HG02840 (cell line): ENCODE measurements at regions not wholly inside any gene's neighbourhood (a gene's known extent, or its start where the extent isn't known, plus 50 kb on each side); places are given as distances from the start of the nearest gene placed in this dataset.

ENCODE experiments used
- ATAC-seq: cut with Tn5 transposase; IDR thresholded peaks from one replicate; pipeline ENCODE4 v1.9.1; 2021; ENCODE audit warnings: mild to moderate bottlenecking, moderate library complexity, moderate number of reproducible peaks; ENCODE audit not compliant: unreplicated experiment, low FRiP score

- no peak for ATAC-seq
These were observed 117.6 kb downstream of the ZNF280B start for GRCh38 chr22:22390989-22391388.

- no peak for ATAC-seq
These were observed 117.0 kb downstream of the ZNF280B start for GRCh38 chr22:22391543-22391942.

GRCh38 chr22:22392131-22392530 lies 116.4 kb downstream of the ZNF280B start:
- ATAC-seq = no peak

- ATAC-seq = no peak
These were observed 114.0 kb downstream of the ZNF280B start for GRCh38 chr22:22394591-22394990.

GRCh38 chr22:22395245-22395644 lies 113.3 kb downstream of the ZNF280B start:
- ATAC-seq = no peak

GRCh38 chr22:22396741-22397291 lies 111.7 kb downstream of the ZNF280B start:
- ATAC-seq = no peak

- no peak for ATAC-seq
These were observed 111.2 kb downstream of the ZNF280B start for GRCh38 chr22:22397292-22397870.

- ATAC-seq = no peak
These were observed 110.5 kb downstream of the ZNF280B start for GRCh38 chr22:22397875-22398524.

- ATAC-seq = no peak
These were observed 109.8 kb downstream of the ZNF280B start for GRCh38 chr22:22398530-22399327.

GRCh38 chr22:22400099-22400498 lies 108.4 kb downstream of the ZNF280B start:
- no peak for ATAC-seq

- ATAC-seq = no peak
These were observed 107.6 kb downstream of the ZNF280B start for GRCh38 chr22:22400964-22401363.

GRCh38 chr22:22401381-22401780 lies 107.2 kb downstream of the ZNF280B start:
- no peak for ATAC-seq

- ATAC-seq = no peak
These were observed 105.2 kb downstream of the ZNF280B start for GRCh38 chr22:22403306-22403705.

- ATAC-seq = no peak
These were observed 104.8 kb downstream of the ZNF280B start for GRCh38 chr22:22403771-22404170.

- ATAC-seq = no peak
These were observed 103.8 kb downstream of the ZNF280B start for GRCh38 chr22:22404598-22405284.

GRCh38 chr22:22406445-22407027 lies 102.0 kb downstream of the ZNF280B start:
- ATAC-seq = no peak

- no peak for ATAC-seq
These were observed 101.5 kb downstream of the ZNF280B start for GRCh38 chr22:22407061-22407460.

- no peak for ATAC-seq
These were observed 100.3 kb downstream of the ZNF280B start for GRCh38 chr22:22408269-22408668.

GRCh38 chr22:22408731-22409696 lies 99.5 kb downstream of the ZNF280B start:
- ATAC-seq = no peak
